Ammon's horn (tissue), 1 donor: ENCODE measurements at regions not wholly inside any gene's neighbourhood (a gene's known extent, or its start where the extent isn't known, plus 50 kb on each side); places are given as distances from the start of the nearest gene placed in this dataset.
"Not testable (repeated sequence)": the region's sequence is repeated elsewhere in the genome, so short reads cannot be mapped to it uniquely, and the experiment has no call there.

Experiments used
- DNase-seq: peaks from one replicate; pipeline ENCODE4 v3.0.0-alpha.2; 2016; ENCODE audit warnings: low spot score

DNA sequence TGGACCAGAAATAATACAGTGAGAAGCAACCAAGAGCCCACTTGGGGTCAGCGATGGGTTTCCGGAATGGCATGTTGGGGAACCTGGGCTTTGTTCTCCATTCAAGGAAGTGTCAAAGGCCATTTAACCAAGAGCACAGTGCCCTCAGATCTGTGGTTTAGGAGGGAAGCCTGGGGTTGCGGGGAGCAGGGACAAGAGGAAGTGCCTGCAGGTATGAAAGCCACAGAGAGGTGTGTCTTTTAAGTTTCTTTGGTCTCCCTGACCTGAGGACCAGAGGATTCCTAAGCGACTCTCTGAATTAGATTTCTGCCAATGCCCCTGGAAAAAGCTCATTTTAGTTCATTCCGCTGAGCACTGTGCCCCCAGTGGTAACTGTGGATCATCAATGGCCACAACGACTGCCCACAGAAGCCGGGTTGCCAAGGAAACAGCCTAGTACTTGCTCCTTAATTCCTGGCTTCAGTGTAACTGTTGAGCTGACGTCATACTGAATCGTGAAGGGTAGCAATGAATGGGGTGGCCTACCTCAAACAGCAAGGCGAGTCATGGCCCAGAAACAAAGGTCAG, 107.3 kb upstream of the SPIN1 start:
- peak; percentile 48 for DNase-seq

DNA sequence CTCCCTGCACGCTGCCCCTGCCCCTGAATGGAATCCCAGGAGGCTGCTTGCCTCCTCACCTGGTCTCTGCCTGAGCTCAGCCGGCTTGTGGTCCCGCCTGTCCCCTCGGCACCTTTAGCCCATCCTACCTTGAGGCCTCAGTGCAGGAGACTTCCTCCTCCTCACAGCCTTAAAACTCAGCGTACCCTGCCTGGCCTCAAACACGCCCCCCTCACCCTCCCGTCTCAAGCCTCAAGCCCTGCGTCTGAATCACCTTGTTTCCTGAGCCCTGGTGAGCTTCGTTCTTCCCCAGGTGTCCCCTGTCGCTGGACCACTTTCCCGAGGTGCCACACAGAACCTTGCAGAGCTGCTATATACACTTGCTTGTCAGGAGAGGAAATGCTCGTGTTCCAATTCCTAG, 110.2 kb upstream of the SPIN1 start:
- DNase-seq = no peak

DNA sequence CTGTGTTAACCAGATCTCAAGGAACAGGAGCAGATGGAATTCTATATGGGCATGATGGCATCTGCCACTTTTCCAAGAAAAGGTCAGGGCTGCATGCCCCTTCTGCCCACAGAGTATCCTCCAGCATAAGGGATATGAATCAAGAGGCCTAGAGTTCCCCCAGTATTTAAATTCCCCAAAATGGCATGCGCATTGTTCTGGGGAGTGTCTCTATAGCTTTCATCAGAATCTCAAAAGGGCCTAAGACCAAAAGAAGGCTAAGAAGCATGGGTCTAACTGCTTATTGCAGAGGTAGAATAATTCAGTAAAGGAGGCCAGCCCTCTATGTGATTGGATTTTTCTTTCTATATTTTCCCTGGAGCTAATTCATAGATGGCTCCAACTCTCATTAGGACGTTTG, 114.2 kb upstream of the SPIN1 start:
- DNase-seq = no peak

DNA sequence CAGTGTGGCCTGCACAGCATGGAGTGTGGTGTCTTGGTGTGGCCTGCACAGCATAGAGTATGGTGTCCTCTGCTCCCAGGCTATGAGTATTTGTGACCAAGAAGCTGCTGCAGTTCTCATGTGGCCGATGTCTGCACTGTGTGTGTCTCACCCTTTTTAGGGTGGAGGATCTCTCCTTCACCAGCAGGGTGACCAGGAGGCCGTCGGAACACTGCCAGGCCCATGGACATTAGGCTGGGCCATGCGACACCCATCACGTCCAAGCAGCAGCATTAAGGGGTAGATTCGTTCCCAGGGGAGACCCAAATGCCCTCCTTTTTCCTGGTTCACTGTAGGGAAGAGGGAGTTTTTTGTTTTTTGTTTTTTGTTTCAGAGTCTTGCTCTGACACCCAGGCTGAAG, 115.3 kb upstream of the SPIN1 start:
- no peak for DNase-seq

DNA sequence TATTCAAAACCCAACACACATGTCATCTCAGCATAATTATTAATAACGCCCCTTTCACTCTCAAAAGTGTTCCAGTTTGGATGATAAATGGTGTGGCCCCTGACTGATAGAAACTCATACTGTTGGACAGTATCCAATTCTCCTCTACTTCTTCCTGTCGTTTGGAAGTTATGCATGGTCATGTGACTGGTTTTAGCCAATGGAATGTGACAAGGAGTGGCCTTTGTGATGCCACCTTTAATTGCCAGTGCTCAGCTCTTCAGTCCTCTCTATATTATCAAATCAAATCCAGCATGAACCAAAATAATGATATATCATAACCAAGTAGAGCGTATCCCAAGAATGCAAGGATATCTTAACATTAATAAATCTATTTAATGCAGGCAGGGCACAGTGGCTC, 117.8 kb upstream of the SPIN1 start:
- DNase-seq = no peak

GRCh38 chr9:88268886-88269285, 119.4 kb upstream of the SPIN1 start:
- DNase-seq = no peak

- no peak for DNase-seq
Observed at GRCh38 chr9:88267283-88267682, 121.0 kb upstream of the SPIN1 start.

- DNase-seq = no peak
Observed at GRCh38 chr9:88266416-88266815, 121.8 kb upstream of the SPIN1 start.

DNA sequence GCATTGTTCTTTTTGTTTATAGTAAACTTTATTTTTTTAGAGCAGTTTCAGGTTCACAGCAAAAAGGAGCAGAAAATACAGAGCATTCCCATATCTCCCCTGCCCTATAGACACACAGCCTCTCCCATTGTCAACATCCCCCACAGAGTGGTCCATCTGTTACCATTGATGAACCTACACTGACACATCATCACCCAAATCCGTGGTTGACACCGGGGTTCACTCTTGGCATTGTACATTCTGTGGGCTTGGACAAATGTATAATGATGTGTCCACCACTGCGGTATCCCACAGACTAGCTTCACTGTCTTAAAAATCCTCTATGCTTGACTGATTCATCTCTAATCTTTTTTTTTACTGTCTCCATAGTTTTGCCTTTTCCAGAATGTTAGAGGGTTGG, 120.7 kb upstream of the SPATA31C2 start:
- DNase-seq = no peak

GRCh38 chr9:88258601-88259000, 120.3 kb upstream of the SPATA31C2 start:
- peak; percentile 20 for DNase-seq

DNA sequence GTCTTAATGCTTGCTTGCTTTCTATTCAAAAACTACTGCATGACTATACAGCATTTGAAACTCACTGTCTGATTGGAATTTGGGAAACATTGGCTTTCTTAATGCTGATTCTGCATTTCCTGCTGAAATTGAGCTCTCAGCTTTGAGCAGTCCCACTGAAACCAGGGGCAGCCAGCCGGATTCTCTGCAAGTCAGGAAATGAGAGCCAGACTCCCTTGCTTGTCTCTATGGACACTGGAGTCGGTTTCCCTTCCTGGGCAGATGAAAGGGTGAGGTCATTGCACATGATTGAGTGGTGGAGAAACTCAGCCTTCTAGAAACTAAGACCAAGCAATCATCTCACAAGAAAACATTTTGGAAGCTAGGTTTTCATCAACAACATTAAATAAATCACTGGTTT, 119.7 kb upstream of the SPATA31C2 start:
- peak; percentile 45 for DNase-seq

DNA sequence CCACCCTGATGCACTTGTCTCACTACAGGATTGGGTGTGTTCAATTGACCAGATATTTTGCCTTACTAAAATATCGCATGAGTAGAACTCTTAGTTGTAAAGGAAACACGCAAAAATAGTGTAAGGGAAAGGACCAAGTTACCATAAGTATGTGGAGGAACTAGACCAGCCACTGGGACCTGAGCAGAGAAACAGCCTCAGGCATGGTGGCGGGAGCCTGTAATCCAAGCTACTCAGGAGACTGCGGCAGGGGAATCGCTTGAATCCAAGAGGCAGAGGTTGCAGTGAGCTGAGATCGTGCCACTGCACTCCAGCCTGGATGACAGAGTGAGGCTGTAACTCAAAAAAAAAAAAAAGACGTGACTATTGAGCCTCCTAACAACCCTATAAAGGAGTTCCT, 117.9 kb upstream of the SPATA31C2 start:
- no peak for DNase-seq

- not testable (repeated sequence) for DNase-seq
Observed at GRCh38 chr9:88255806-88256205, 117.5 kb upstream of the SPATA31C2 start.

GRCh38 chr9:88251903-88252302, 113.6 kb upstream of the SPATA31C2 start:
- DNase-seq = no peak

GRCh38 chr9:88243736-88244135, 105.5 kb upstream of the SPATA31C2 start:
- no peak for DNase-seq

- DNase-seq = no peak
Observed at GRCh38 chr9:88242879-88243278, 104.6 kb upstream of the SPATA31C2 start.

- no peak for DNase-seq
Observed at GRCh38 chr9:88237991-88238571, 99.8 kb upstream of the SPATA31C2 start.

DNA sequence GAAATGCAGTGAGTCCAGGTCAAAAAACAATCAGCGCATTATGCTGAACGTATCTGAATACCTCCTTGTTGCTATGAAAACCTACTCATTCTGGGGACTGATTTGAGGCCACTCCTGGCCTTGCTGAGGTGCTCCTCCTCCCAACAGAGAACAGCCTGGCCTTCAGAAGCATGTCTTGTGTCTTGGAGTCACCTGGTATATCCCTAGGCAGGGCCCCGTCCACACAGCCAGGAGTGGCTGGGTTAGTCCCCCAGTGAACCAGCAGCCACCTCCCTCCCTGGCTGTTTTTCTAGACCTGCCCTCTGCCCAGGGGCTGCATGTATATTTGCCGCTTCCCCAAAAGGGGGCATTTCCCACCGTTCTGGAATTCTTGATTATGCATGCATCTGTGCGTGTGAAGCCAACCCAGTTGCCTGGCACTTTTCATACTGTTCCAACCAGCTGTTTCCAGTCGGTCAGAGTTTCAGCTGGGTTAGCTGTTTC, 99.2 kb upstream of the SPATA31C2 start:
- DNase-seq = no peak

- peak; percentile 69 for DNase-seq
Observed at GRCh38 chr9:88236511-88237478, 98.5 kb upstream of the SPATA31C2 start.

GRCh38 chr9:88235615-88236014, 97.3 kb upstream of the SPATA31C2 start:
- no peak for DNase-seq

GRCh38 chr9:88234114-88234513, 95.8 kb upstream of the SPATA31C2 start:
- DNase-seq = no peak

- no peak for DNase-seq
Observed at GRCh38 chr9:88233091-88233490, 94.8 kb upstream of the SPATA31C2 start.

GRCh38 chr9:88230612-88231011, 92.3 kb upstream of the SPATA31C2 start:
- no peak for DNase-seq
